DND-41 (cell line): ENCODE measurements at regions not wholly inside any gene's neighbourhood (a gene's known extent, or its start where the extent isn't known, plus 50 kb on each side); places are given as distances from the start of the nearest gene placed in this dataset.

Source experiments
- CTCF ChIP-seq: IDR thresholded peaks from 2 replicates; pipeline ENCODE4 v1.5.1; 2012; ENCODE audit warnings: borderline replicate concordance, low read length, moderate library complexity, mild to moderate bottlenecking; ENCODE audit not compliant: poor library complexity, severe bottlenecking; ENCODE audit errors: extremely low read depth
- EZH2 ChIP-seq: IDR thresholded peaks from 3 replicates; pipeline ENCODE4 v1.6.1; 2012; ENCODE audit warnings: borderline replicate concordance, low read depth, mild to moderate bottlenecking, moderate library complexity, low read length, inconsistent platforms; ENCODE audit not compliant: severe bottlenecking

- TF ChIP-seq CTCF = no peak
- no peak for TF ChIP-seq EZH2
Observed at GRCh38 chr1:38693031-38693430, 166.5 kb downstream of the RRAGC start.
